ENCODE measurements at regions not wholly inside any gene's neighbourhood (a gene's known extent, or its start where the extent isn't known, plus 50 kb on each side); places are given as distances from the start of the nearest gene placed in this dataset.

DNA sequence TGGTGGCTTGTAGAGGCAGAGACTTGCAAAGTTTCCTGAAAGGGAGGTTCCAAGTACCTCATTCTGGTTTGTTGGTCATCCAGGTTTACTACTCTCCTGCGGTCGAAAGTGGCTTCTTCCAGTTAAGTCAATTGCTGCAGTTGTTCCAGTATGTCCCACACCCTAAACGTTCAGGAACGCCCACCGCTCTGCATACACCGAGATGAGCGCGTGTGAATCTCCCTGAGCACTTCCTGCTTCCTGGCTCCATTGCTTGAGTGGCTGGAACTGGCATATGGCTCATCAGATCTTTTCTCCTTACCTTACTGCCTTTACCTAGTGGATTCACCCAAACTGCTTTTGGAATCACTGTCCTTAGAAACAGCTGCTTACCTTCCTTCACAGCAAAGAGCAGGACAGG lies 59.1 kb upstream of the GLIS3 start:
- H3K4me1 ChIP-seq (ENCODE audit: insufficient read depth, low read length): no peaks in the 10 kb centered on the region
- ChIA-PET POLR2A (no interaction called here), CTCF (no interaction called here)
- Mint-ChIP-seq H3K27me3 (peaks cover 4 to 18% of the 10 kb centered on the region in 2 donors), H3K27ac (no peak overlapping the region), H3K4me3 (no peak overlapping the region), H3K36me3 (no peaks in the 10 kb centered on the region), H3K4me1 (no peaks in the 10 kb centered on the region), H3K9me3 (peaks cover 0 to 2% (median 0%) of the 10 kb centered on the region in 5 donors)
- H3K27me3 ChIP-seq (ENCODE audit: insufficient read depth, low read length, poor library complexity, severe bottlenecking): no peaks in the 10 kb centered on the region
- H3K27ac ChIP-seq (ENCODE audit: low read depth, low read length): no peak overlapping the region
- H3K9me3 ChIP-seq (ENCODE audit: low read length): no peaks in the 10 kb centered on the region
- DNase-seq: no peak
- H3K4me3 ChIP-seq (ENCODE audit: low read length): no peak overlapping the region
- H3K36me3 ChIP-seq (ENCODE audit: insufficient read depth, low read length): no peaks in the 10 kb centered on the region

GRCh38 chr9:4357929-4358328 lies 58.1 kb upstream of the GLIS3 start:
- Mint-ChIP-seq H3K9me3 (peaks cover 0 to 2% (median 0%) of the 10 kb centered on the region in 5 donors), H3K4me1 (no peaks in the 10 kb centered on the region), H3K36me3 (no peaks in the 10 kb centered on the region), H3K27ac (no peak overlapping the region), H3K27me3 (peaks cover 4 to 18% of the 10 kb centered on the region in 2 donors), H3K4me3 (no peak overlapping the region)
- ChIA-PET POLR2A (no interaction called here), CTCF (no interaction called here)
- H3K36me3 ChIP-seq (ENCODE audit: insufficient read depth, low read length): no peaks in the 10 kb centered on the region
- DNase-seq: no peak
- H3K27ac ChIP-seq (ENCODE audit: low read depth, low read length): no peak overlapping the region
- H3K9me3 ChIP-seq (ENCODE audit: low read length): no peaks in the 10 kb centered on the region
- H3K4me3 ChIP-seq (ENCODE audit: low read length): no peak overlapping the region
- no peaks in the 10 kb centered on the region for H3K27me3 ChIP-seq (ENCODE audit: insufficient read depth, low read length, poor library complexity, severe bottlenecking)
- H3K4me1 ChIP-seq (ENCODE audit: insufficient read depth, low read length): no peaks in the 10 kb centered on the region

GRCh38 chr9:4356306-4356705 lies 56.4 kb upstream of the GLIS3 start:
- Histone ChIP-seq H3K36me3 (ENCODE audit: insufficient read depth, low read length) (no peaks in the 10 kb centered on the region), H3K9me3 (ENCODE audit: low read length) (no peaks in the 10 kb centered on the region), H3K27me3 (ENCODE audit: insufficient read depth, low read length, poor library complexity, severe bottlenecking) (no peaks in the 10 kb centered on the region), H3K4me1 (ENCODE audit: insufficient read depth, low read length) (no peaks in the 10 kb centered on the region), H3K4me3 (ENCODE audit: low read length) (no peak overlapping the region), H3K27ac (ENCODE audit: low read depth, low read length) (no peak overlapping the region)
- CTCF ChIA-PET: no interaction called here
- Mint-ChIP-seq H3K27me3 (peaks cover 1 to 16% of the 10 kb centered on the region in 2 donors), H3K4me3 (no peak overlapping the region), H3K27ac (no peak overlapping the region), H3K36me3 (no peaks in the 10 kb centered on the region), H3K9me3 (peaks cover 0 to 2% (median 0%) of the 10 kb centered on the region in 5 donors), H3K4me1 (no peaks in the 10 kb centered on the region)
- DNase-seq: no peak
- POLR2A ChIA-PET: no interaction called here

DNA sequence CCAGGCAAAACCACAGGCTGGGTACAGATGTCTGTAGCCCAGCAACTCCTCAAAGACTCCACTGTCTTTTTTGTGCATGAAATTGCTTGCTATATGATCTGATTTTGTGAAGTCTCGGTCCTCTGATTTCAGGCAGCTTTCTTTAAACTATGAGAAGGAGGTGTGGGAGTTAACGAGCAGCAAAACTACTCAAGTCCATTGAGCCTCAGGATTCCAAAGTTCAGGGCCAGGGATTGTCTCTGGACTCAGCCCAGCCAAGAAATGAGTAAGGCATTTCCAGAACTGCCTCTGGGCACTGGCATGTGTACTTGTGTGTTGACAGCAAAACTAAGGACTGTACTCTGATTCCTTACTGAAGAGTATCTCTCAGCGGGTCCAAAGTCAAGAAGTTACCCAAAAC lies 53.4 kb upstream of the GLIS3 start:
- POLR2A ChIA-PET: no interaction called here
- Histone ChIP-seq H3K27ac (ENCODE audit: low read depth, low read length) (no peak overlapping the region), H3K36me3 (ENCODE audit: insufficient read depth, low read length) (no peaks in the 10 kb centered on the region), H3K9me3 (ENCODE audit: low read length) (no peaks in the 10 kb centered on the region), H3K4me1 (ENCODE audit: insufficient read depth, low read length) (no peaks in the 10 kb centered on the region), H3K27me3 (ENCODE audit: insufficient read depth, low read length, poor library complexity, severe bottlenecking) (no peaks in the 10 kb centered on the region), H3K4me3 (ENCODE audit: low read length) (no peak overlapping the region)
- Mint-ChIP-seq H3K4me1 (no peaks in the 10 kb centered on the region), H3K27me3 (peaks cover 0 to 11% of the 10 kb centered on the region in 2 donors), H3K36me3 (no peaks in the 10 kb centered on the region), H3K27ac (no peak overlapping the region), H3K4me3 (no peak overlapping the region), H3K9me3 (peaks cover 0 to 2% (median 0%) of the 10 kb centered on the region in 5 donors)
- DNase-seq: no peak
- CTCF ChIA-PET: no interaction called here

GRCh38 chr9:4349816-4350418 lies 50.0 kb upstream of the GLIS3 start:
- Mint-ChIP-seq H3K9me3 (peaks cover 0 to 1% (median 0%) of the 10 kb centered on the region in 5 donors), H3K36me3 (no peaks in the 10 kb centered on the region)
- CTCF ChIA-PET: interaction anchor here (1.6 kb wide), 1 partner anchor 11 kb away, joined by 4 read pairs; no protein-coding TSS in a partner anchor

More at GRCh38 chr9:4349816-4350418, 50.0 kb upstream of the GLIS3 start:
- H3K27me3 Mint-ChIP-seq: peaks cover 0 to 12% of the 10 kb centered on the region in 2 donors
- Histone ChIP-seq H3K4me1 (ENCODE audit: insufficient read depth, low read length) (no peaks in the 10 kb centered on the region), H3K9me3 (ENCODE audit: low read length) (no peaks in the 10 kb centered on the region), H3K36me3 (ENCODE audit: insufficient read depth, low read length) (no peaks in the 10 kb centered on the region), H3K27ac (ENCODE audit: low read depth, low read length) (no peak overlapping the region), H3K27me3 (ENCODE audit: insufficient read depth, low read length, poor library complexity, severe bottlenecking) (no peaks in the 10 kb centered on the region), H3K4me3 (ENCODE audit: low read length) (no peak overlapping the region)
- H3K4me1 Mint-ChIP-seq: peaks cover 3 to 5% (median 5%) of the 10 kb centered on the region in 3 donors
- DNase-seq: no peak
- no peak overlapping the region for H3K27ac Mint-ChIP-seq
- POLR2A ChIA-PET: no interaction called here
- H3K4me3 Mint-ChIP-seq: no peak overlapping the region

Data from CD8-positive, alpha-beta memory T cell (primary cell).